ENCODE measurements at regions not wholly inside any gene's neighbourhood (a gene's known extent, or its start where the extent isn't known, plus 50 kb on each side); places are given as distances from the start of the nearest gene placed in this dataset.

DNA sequence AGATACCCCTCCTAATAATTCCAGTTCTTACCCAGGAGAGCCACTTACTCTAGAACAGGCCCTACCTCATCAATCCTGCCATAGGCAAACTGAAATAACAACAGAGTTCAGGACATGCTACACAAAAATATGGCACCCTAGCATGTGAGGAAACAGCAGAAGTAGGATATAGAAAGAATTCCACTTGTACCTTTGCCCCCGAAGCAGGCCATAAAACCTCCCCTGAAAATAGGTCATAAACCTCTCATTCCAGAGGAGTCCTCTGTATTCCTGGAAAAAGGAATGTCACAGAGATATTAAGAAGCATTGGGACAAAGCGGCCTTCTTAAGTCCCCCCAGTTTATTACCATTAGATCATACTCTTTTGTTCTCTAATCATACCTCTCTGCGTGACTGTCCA is 504.3 kb upstream of the MARCKS start:
- no peak overlapping the region for H3K9ac ChIP-seq (ENCODE audit: insufficient read length)
- no peak for DNase-seq (ENCODE audit: low read depth, low spot score)
- no peak overlapping the region for H3K27ac ChIP-seq
- TF ChIP-seq EZH2 (IDR thresholded peaks at IDR 0.05) (no peak), FOXP2 (optimal IDR thresholded peaks at IDR 0.05; ENCODE audit: control extremely low read depth, extremely low read length, insufficient read depth) (no peak), POLR2AphosphoS5 (IDR thresholded peaks at IDR 0.05; ENCODE audit: borderline replicate concordance, low read depth, low read length) (no peak)
- H3K4me3 ChIP-seq = no peak overlapping the region
- no peaks in the 10 kb centered on the region for H3K9me3 ChIP-seq (ENCODE audit: low read depth, low read length)
- H3K36me3 ChIP-seq (ENCODE audit: insufficient read depth, low read length) = no peaks in the 10 kb centered on the region

DNA sequence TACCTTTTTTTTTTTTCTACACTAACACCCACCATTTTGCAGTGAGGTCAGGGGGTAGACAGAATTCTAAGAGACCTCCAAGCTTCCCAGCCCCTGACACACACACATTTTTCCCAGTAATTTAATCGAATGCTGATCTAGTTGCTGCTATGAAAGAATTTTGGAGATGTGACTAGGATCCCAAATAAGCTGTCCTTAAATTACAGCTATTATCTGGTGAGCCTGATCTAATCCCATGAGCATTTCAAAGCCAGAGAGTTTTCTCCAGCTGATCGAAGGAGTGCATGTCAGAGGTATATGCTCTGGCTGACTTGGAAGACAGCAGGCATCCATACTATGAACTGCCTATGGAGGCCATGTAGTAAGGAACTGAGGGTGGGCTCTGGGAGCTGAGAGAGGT is 503.8 kb upstream of the MARCKS start:
- Histone ChIP-seq H3K9ac (ENCODE audit: insufficient read length) (no peak overlapping the region), H3K4me3 (no peak overlapping the region), H3K9me3 (ENCODE audit: low read depth, low read length) (no peaks in the 10 kb centered on the region), H3K27ac (no peak overlapping the region), H3K36me3 (ENCODE audit: insufficient read depth, low read length) (no peaks in the 10 kb centered on the region)
- TF ChIP-seq POLR2AphosphoS5 (IDR thresholded peaks at IDR 0.05; ENCODE audit: borderline replicate concordance, low read depth, low read length) (no peak), FOXP2 (optimal IDR thresholded peaks at IDR 0.05; ENCODE audit: control extremely low read depth, extremely low read length, insufficient read depth) (no peak), EZH2 (IDR thresholded peaks at IDR 0.05) (no peak)
- DNase-seq (ENCODE audit: low read depth, low spot score) = no peak

DNA sequence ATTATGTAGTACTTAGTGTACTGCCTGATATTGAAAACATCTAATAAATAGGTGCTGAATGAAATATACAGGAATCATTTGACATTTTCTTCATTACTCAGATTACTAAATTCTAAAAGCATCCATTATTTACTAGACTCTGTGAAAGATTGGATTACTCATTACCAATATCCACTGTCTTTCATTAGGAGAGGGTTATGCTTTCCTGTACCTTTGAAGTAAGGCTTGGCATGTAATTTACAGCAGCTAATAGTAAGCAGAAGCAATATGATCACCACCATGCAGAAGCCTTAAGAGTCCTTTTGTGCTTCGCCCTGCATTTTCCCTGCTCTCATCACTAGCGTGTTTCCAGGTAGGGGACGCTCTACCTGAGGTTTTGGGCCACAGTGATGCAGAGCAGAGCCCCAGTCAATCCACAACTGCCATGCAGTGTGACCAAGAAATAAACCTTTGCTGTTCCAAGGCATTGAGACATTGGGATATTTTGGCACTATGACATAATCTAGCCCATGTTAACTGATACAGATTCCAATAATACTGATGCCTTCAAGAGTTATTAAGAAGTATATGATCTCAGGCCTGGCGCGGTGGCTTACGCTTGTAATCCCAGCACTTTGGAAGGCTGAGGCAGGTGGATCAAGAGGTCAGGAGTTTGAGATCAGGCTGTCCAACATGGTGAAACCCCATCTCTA is 502.8 kb upstream of the MARCKS start:
- H3K9me3 ChIP-seq (ENCODE audit: low read depth, low read length) = no peaks in the 10 kb centered on the region
- no peak for TF ChIP-seq EZH2 (IDR thresholded peaks at IDR 0.05)
- TF ChIP-seq FOXP2 (optimal IDR thresholded peaks at IDR 0.05; ENCODE audit: control extremely low read depth, extremely low read length, insufficient read depth) = no peak
- no peak for TF ChIP-seq POLR2AphosphoS5 (IDR thresholded peaks at IDR 0.05; ENCODE audit: borderline replicate concordance, low read depth, low read length)
- no peaks in the 10 kb centered on the region for H3K36me3 ChIP-seq (ENCODE audit: insufficient read depth, low read length)
- H3K27ac ChIP-seq = no peak overlapping the region
- H3K4me3 ChIP-seq = no peak overlapping the region
- DNase-seq (ENCODE audit: low read depth, low spot score) = no peak
- no peak overlapping the region for H3K9ac ChIP-seq (ENCODE audit: insufficient read length)

DNA sequence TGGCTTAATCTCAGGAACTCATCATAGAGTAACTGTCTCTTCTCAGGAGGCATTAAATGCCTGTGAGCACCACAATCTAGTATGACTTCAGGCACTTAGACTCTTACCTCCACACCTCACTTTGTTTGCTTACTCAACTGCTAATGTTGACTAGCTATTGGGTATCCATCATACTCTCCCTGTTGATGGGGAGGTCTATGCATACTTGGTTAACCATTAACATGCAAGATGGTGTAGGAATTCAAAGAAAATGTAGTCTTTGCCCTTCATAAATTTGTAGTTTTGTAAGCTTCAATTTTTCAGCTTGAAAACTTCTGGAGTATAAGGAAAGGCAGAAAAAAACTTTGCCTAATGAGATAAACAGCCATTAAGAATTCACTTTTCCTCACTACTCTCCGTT is 501.0 kb upstream of the MARCKS start:
- H3K4me3 ChIP-seq = no peak overlapping the region
- DNase-seq (ENCODE audit: low read depth, low spot score) = no peak
- no peaks in the 10 kb centered on the region for H3K36me3 ChIP-seq (ENCODE audit: insufficient read depth, low read length)
- no peak overlapping the region for H3K9ac ChIP-seq (ENCODE audit: insufficient read length)
- no peaks in the 10 kb centered on the region for H3K9me3 ChIP-seq (ENCODE audit: low read depth, low read length)
- no peak for TF ChIP-seq POLR2AphosphoS5 (IDR thresholded peaks at IDR 0.05; ENCODE audit: borderline replicate concordance, low read depth, low read length)
- TF ChIP-seq EZH2 (IDR thresholded peaks at IDR 0.05) = no peak
- TF ChIP-seq FOXP2 (optimal IDR thresholded peaks at IDR 0.05; ENCODE audit: control extremely low read depth, extremely low read length, insufficient read depth) = no peak
- no peak overlapping the region for H3K27ac ChIP-seq

DNA sequence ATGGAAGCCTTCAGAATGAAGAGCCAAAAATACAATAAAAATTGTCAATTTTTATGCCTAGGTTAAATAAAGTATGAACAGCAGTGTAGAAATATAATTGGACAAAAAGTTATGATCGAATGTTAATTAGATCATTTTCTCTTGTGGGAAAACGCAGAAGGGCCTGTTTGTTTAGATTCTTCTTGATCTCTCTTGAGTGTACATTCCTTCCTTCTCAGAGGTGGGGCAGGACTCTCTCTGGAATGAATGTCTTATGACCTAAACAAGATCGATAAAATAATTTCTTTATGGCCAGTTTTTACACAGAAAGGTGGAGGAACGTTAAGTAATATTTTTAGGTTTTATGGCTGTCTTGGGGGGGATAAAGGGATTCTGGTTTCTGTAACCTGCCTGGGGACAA is 500.1 kb upstream of the MARCKS start:
- H3K9ac ChIP-seq (ENCODE audit: insufficient read length) = no peak overlapping the region
- H3K27ac ChIP-seq = no peak overlapping the region
- no peaks in the 10 kb centered on the region for H3K9me3 ChIP-seq (ENCODE audit: low read depth, low read length)
- no peak overlapping the region for H3K4me3 ChIP-seq
- no peaks in the 10 kb centered on the region for H3K36me3 ChIP-seq (ENCODE audit: insufficient read depth, low read length)
- TF ChIP-seq POLR2AphosphoS5 (IDR thresholded peaks at IDR 0.05; ENCODE audit: borderline replicate concordance, low read depth, low read length) (no peak), FOXP2 (optimal IDR thresholded peaks at IDR 0.05; ENCODE audit: control extremely low read depth, extremely low read length, insufficient read depth) (no peak), EZH2 (IDR thresholded peaks at IDR 0.05) (no peak)
- no peak for DNase-seq (ENCODE audit: low read depth, low spot score)

DNA sequence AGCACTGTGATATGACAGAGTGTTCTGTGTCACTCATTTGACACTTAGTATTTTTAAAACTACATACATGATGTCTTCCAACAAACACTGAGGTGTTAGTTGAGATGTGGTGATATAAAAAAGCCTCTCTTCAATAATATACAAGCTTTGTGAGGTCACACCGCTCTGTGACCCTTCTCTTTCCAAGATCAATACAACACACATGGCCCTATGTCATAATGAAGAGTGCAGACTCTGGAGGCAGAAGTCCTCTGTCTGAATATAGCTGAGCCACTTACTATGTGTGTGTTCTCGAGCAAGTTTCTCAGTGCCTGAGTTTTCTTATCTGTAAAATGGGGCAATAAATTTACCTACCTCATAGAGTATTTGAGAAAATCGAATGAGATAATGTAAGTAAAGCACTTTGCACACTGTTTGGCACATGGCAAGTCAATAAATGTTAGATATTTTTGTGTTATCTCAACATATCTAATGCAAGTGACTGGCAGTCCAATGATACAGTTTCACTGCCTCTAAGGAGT is 499.0 kb upstream of the MARCKS start:
- Histone ChIP-seq H3K36me3 (ENCODE audit: insufficient read depth, low read length) (no peaks in the 10 kb centered on the region), H3K4me3 (no peak overlapping the region), H3K9ac (ENCODE audit: insufficient read length) (no peak overlapping the region), H3K27ac (no peak overlapping the region), H3K9me3 (ENCODE audit: low read depth, low read length) (no peaks in the 10 kb centered on the region)
- no peak for DNase-seq (ENCODE audit: low read depth, low spot score)
- TF ChIP-seq FOXP2 (optimal IDR thresholded peaks at IDR 0.05; ENCODE audit: control extremely low read depth, extremely low read length, insufficient read depth) (no peak), POLR2AphosphoS5 (IDR thresholded peaks at IDR 0.05; ENCODE audit: borderline replicate concordance, low read depth, low read length) (no peak), EZH2 (IDR thresholded peaks at IDR 0.05) (no peak)

DNA sequence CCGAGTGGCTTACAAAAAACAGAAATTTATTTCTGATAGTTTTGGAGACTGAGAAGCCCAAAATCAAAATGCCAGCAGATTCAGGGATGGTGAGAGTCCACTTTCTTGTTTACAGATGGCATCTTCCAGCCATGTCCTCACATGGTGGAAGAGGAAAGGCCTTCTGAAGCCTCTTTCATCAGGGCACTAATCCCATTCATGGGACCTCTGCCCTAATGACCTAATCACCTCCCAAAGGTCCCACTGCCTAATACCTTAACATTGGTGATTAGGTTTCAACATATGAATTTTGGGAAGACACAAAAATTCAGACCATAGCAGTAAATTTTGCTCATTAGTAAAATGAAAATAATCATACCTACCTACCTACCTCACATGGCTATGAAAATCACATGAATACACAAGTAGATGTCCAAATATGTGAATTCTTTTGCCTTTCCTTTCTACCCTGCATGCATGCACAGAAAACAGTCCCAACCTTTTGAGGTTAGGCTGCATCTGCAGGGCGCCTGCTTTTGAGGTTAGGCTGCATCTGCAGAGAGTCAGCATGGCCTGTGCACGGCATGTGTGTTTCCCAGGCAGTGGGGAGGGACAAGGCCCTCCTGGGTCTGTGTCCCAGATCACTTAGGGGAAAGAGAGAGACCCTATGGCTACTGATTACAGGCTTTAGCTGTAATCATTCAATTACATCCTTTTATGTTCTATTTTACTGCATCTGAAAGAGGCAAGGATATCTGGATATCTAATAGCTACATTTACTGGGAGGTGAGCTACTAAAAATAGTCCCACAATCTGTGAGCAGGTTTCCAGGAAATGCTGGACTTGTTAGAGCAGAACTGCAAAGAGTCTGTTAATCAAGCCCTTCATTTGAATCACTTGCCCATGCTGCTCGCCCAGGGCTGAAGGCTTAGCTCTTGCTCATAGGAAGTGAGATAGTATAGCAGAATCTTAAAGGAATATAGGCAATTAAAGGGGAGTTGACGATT is 497.7 kb upstream of the MARCKS start:
- H3K27ac ChIP-seq = no peak overlapping the region
- no peak overlapping the region for H3K9ac ChIP-seq (ENCODE audit: insufficient read length)
- no peak overlapping the region for H3K4me3 ChIP-seq
- no peaks in the 10 kb centered on the region for H3K36me3 ChIP-seq (ENCODE audit: insufficient read depth, low read length)
- DNase-seq (ENCODE audit: low read depth, low spot score) = no peak
- TF ChIP-seq FOXP2 (optimal IDR thresholded peaks at IDR 0.05; ENCODE audit: control extremely low read depth, extremely low read length, insufficient read depth) (no peak), EZH2 (IDR thresholded peaks at IDR 0.05) (no peak), POLR2AphosphoS5 (IDR thresholded peaks at IDR 0.05; ENCODE audit: borderline replicate concordance, low read depth, low read length) (no peak)
- no peaks in the 10 kb centered on the region for H3K9me3 ChIP-seq (ENCODE audit: low read depth, low read length)

DNA sequence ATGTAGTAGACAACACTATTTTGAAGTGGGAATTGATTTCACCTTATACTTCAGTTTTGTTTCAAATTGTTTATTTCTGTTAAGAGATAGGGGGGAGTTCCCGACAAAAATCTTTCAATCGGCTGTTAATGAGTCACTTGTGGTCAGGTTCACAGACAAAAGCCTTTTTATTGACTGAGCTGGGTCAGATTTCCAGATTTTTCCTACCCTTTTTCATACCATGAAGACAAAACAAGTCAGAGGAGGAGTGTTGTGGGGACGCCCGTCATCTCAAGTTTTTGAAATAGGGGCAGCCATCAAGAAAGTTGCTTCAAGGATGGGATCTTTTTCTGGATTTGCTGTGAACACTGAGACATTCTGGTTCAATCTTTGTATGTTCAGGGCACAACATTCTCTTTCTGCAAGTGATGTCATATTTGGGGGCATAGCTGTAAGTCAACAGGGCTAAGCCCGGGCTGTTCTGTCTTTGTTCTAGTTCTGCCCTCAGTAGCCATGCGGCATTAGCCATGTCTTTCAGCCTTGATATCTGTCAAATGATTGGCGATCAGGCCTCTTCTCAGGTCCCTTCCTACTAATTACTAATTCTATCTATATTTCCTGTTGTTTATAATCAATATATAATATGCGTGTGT is 496.0 kb upstream of the MARCKS start:
- Histone ChIP-seq H3K9me3 (ENCODE audit: low read depth, low read length) (no peaks in the 10 kb centered on the region), H3K27ac (no peak overlapping the region), H3K9ac (ENCODE audit: insufficient read length) (no peak overlapping the region), H3K36me3 (ENCODE audit: insufficient read depth, low read length) (no peaks in the 10 kb centered on the region), H3K4me3 (no peak overlapping the region)
- DNase-seq (ENCODE audit: low read depth, low spot score) = no peak
- TF ChIP-seq FOXP2 (optimal IDR thresholded peaks at IDR 0.05; ENCODE audit: control extremely low read depth, extremely low read length, insufficient read depth) (no peak), EZH2 (IDR thresholded peaks at IDR 0.05) (no peak), POLR2AphosphoS5 (IDR thresholded peaks at IDR 0.05; ENCODE audit: borderline replicate concordance, low read depth, low read length) (no peak)

All from SK-N-MC (cell line).